ENCODE measurements at regions not wholly inside any gene's neighbourhood (a gene's known extent, or its start where the extent isn't known, plus 50 kb on each side); places are given as distances from the start of the nearest gene placed in this dataset.

GRCh38 chr12:40581889-40582288, 110.3 kb upstream of the CNTN1 start:
- TF ChIP-seq CTCF (conservative IDR thresholded peaks at IDR 0.05; ENCODE audit: low read depth, low read length), result no peak
- H3K4me3 ChIP-seq (ENCODE audit: low read depth, low read length), result no peak overlapping the region
- DNase-seq (ENCODE audit: low read depth), result no peak

- no peak for DNase-seq (ENCODE audit: low read depth)
- no peak overlapping the region for H3K4me3 ChIP-seq (ENCODE audit: low read depth, low read length)
- TF ChIP-seq CTCF (conservative IDR thresholded peaks at IDR 0.05; ENCODE audit: low read depth, low read length), result no peak
Observed at GRCh38 chr12:40583743-40584142, 108.5 kb upstream of the CNTN1 start.

GRCh38 chr12:40584763-40585162, 107.5 kb upstream of the CNTN1 start:
- no peak overlapping the region for H3K4me3 ChIP-seq (ENCODE audit: low read depth, low read length)
- DNase-seq (ENCODE audit: low read depth), result no peak
- TF ChIP-seq CTCF (conservative IDR thresholded peaks at IDR 0.05; ENCODE audit: low read depth, low read length), result no peak

GRCh38 chr12:40586823-40587222, 105.4 kb upstream of the CNTN1 start:
- no peak overlapping the region for H3K4me3 ChIP-seq (ENCODE audit: low read depth, low read length)
- no peak for DNase-seq (ENCODE audit: low read depth)
- no peak for TF ChIP-seq CTCF (conservative IDR thresholded peaks at IDR 0.05; ENCODE audit: low read depth, low read length)

GRCh38 chr12:40587421-40587820, 104.8 kb upstream of the CNTN1 start:
- DNase-seq (ENCODE audit: low read depth), result no peak
- H3K4me3 ChIP-seq (ENCODE audit: low read depth, low read length), result no peak overlapping the region
- no peak for TF ChIP-seq CTCF (conservative IDR thresholded peaks at IDR 0.05; ENCODE audit: low read depth, low read length)

GRCh38 chr12:40587970-40588369, 104.3 kb upstream of the CNTN1 start:
- TF ChIP-seq CTCF (conservative IDR thresholded peaks at IDR 0.05; ENCODE audit: low read depth, low read length), result no peak
- DNase-seq (ENCODE audit: low read depth), result no peak
- H3K4me3 ChIP-seq (ENCODE audit: low read depth, low read length), result no peak overlapping the region

- TF ChIP-seq CTCF (conservative IDR thresholded peaks at IDR 0.05; ENCODE audit: low read depth, low read length), result no peak
- H3K4me3 ChIP-seq (ENCODE audit: low read depth, low read length), result no peak overlapping the region
- DNase-seq (ENCODE audit: low read depth), result no peak
Observed at GRCh38 chr12:40597133-40597532, 95.1 kb upstream of the CNTN1 start.
